ENCODE measurements at regions not wholly inside any gene's neighbourhood (a gene's known extent, or its start where the extent isn't known, plus 50 kb on each side); places are given as distances from the start of the nearest gene placed in this dataset.

DNA sequence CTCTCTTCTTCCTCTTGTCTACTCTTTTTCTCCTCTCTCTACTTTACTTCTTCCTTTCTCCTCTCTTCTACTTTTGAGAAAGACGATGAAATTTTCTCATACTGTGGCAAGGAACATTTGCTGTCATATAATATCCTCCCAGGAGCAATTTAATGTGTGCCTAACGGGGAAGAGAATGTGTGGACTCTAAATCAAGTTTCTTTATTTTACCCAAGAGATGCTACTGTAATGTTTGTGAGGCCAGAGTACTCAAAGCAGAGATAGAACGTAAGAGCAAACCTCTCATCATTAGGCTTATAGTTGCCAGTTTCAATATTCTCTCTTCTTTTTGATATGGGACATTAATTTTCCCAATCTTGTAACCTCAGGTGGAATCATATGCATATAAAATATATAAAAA, 801.4 kb downstream of the BCKDHB start:
- CTCF ChIA-PET, result interaction anchor here (1.1 kb wide), 1 partner anchor 31 kb away, joined by 3 read pairs; no protein-coding TSS in a partner anchor
- Histone ChIP-seq H3K4me3 (ENCODE audit: low read depth, low read length) (no peak overlapping the region), H3K27me3 (ENCODE audit: control insufficient read depth, insufficient read depth, low read length) (no peaks in the 10 kb centered on the region), H3K36me3 (ENCODE audit: control insufficient read depth, insufficient read depth, low read length) (no peaks in the 10 kb centered on the region)
- TF ChIP-seq, protein P1, sequence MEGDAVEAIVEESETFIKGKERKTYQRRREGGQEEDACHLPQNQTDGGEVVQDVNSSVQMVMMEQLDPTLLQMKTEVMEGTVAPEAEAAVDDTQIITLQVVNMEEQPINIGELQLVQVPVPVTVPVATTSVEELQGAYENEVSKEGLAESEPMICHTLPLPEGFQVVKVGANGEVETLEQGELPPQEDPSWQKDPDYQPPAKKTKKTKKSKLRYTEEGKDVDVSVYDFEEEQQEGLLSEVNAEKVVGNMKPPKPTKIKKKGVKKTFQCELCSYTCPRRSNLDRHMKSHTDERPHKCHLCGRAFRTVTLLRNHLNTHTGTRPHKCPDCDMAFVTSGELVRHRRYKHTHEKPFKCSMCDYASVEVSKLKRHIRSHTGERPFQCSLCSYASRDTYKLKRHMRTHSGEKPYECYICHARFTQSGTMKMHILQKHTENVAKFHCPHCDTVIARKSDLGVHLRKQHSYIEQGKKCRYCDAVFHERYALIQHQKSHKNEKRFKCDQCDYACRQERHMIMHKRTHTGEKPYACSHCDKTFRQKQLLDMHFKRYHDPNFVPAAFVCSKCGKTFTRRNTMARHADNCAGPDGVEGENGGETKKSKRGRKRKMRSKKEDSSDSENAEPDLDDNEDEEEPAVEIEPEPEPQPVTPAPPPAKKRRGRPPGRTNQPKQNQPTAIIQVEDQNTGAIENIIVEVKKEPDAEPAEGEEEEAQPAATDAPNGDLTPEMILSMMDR (IDR thresholded peaks at IDR 0.05; ENCODE audit: insufficient read depth, low read depth, low read length), result no peak
- DNase-seq (ENCODE audit: low read depth), result no peak
- POLR2A ChIA-PET, result no interaction called here

DNA sequence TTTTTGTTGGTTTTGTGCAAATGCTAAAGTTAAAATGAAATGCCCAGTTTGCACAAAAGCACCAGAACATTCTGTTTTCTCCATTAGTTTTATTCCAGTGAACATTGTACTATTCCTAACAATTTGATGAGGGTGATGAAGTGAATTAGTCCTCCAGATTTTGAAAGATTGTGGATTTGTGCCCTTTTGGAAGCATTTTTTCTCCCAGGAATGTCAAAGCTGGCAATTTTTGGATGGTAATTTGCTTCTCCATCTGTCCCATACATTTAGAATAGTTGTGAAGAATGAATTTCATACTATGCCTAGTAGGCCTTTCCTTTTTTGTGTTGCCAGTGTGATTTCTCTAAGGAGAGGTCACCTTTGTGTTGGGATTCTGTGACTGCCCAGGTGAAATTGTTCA, 797.2 kb downstream of the BCKDHB start:
- POLR2A ChIA-PET, result no interaction called here
- DNase-seq (ENCODE audit: low read depth), result no peak
- CTCF ChIA-PET, result interaction anchor here (1.0 kb wide), 1 partner anchor 16 kb away, joined by 3 read pairs; no protein-coding TSS in a partner anchor
- Histone ChIP-seq H3K4me3 (ENCODE audit: low read depth, low read length) (no peak overlapping the region), H3K36me3 (ENCODE audit: control insufficient read depth, insufficient read depth, low read length) (no peaks in the 10 kb centered on the region), H3K27me3 (ENCODE audit: control insufficient read depth, insufficient read depth, low read length) (no peaks in the 10 kb centered on the region)
- TF ChIP-seq, protein P1 (IDR thresholded peaks at IDR 0.05; ENCODE audit: insufficient read depth, low read depth, low read length), result no peak

DNA sequence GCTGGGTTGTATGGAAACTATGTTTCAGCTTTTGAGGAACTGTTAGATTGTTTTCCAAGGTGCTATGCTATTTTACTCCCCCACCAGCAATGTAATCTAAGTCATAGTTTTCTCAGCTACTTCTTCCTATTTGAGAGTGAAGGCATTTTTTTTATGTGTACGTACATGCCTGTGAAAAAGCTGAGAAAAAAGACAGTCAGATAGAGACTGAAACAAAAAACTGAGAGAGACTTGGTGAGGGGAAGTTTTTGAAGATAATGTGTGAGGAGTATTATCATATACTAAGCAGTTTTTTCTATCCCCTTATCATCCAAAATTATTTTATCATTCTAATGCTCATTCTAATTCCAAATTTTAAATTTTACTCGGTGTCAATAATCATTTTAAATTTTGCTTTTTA, 780.0 kb downstream of the BCKDHB start:
- DNase-seq (ENCODE audit: low read depth), result no peak
- H3K27me3 ChIP-seq (ENCODE audit: control insufficient read depth, insufficient read depth, low read length), result no peaks in the 10 kb centered on the region
- no peak overlapping the region for H3K4me3 ChIP-seq (ENCODE audit: low read depth, low read length)
- CTCF ChIA-PET, result interaction anchor here (0.6 kb wide), 1 partner anchor 18 kb away, joined by 3 read pairs; no protein-coding TSS in a partner anchor
- POLR2A ChIA-PET, result no interaction called here
- no peaks in the 10 kb centered on the region for H3K36me3 ChIP-seq (ENCODE audit: control insufficient read depth, insufficient read depth, low read length)
- TF ChIP-seq, protein P1 (IDR thresholded peaks at IDR 0.05; ENCODE audit: insufficient read depth, low read depth, low read length), result no peak

DNA sequence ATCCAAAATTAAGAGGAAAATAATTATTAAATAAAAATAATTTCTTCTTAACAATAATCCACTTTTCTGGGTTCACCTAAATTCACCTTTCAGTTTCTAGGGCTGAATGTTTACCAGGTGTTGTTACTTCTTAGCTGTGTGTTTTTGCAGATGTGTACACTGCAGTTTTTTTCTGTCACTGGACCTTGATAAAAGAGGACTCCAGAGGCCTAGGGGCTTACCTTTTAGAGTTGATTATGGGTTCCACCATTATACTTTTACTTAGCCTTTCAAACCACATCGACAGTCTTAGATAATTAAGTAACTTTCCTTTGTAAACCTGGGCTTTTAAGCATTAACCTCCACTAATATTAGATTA, 766.5 kb downstream of the BCKDHB start:
- Histone ChIP-seq H3K27me3 (ENCODE audit: control insufficient read depth, insufficient read depth, low read length) (no peaks in the 10 kb centered on the region), H3K4me3 (ENCODE audit: low read depth, low read length) (no peak overlapping the region), H3K36me3 (ENCODE audit: control insufficient read depth, insufficient read depth, low read length) (no peaks in the 10 kb centered on the region)
- DNase-seq (ENCODE audit: low read depth), result no peak
- POLR2A ChIA-PET, result no interaction called here
- TF ChIP-seq, protein P1 (IDR thresholded peaks at IDR 0.05; ENCODE audit: insufficient read depth, low read depth, low read length), result no peak
- CTCF ChIA-PET, result no interaction called here

DNA sequence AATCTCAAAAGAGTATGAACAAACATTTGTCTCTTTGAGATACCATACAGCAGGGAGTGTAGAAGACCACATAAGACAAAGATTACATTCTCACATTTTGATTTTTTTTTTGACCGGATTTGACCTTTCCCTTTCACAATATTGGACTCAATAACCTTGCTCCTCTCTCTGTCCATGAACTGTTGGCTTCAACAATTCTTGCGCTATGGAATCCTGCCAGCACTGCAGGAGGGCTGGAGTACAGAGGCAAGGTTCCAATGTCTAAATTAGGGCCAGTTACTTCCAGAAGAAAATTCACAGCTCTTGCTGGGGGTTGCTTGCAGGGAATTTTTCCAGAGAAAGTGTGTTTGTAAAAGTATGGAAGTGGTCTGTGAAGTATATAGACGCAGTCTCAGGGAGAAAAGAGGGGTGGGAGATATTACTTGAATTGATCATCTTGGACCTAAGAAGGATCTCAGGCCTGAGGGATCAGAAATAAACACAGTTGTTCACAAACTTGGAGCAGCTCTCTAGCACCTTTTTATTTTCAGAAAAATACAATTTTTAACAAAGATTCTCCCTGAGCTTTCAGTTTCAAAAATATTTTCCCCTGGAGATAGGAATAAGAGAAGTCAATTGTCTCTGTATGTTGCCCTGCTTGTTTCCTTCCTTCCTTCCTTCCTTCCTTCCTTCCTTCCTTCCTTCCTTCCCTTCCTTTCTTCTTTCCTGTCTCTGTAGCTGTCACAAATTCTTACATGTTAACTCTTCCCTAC, 765.9 kb downstream of the BCKDHB start:
- TF ChIP-seq, protein P1 (IDR thresholded peaks at IDR 0.05; ENCODE audit: insufficient read depth, low read depth, low read length), result no peak
- no peak for DNase-seq (ENCODE audit: low read depth)
- ChIA-PET CTCF (no interaction called here), POLR2A (no interaction called here)
- no peaks in the 10 kb centered on the region for H3K27me3 ChIP-seq (ENCODE audit: control insufficient read depth, insufficient read depth, low read length)
- no peak overlapping the region for H3K4me3 ChIP-seq (ENCODE audit: low read depth, low read length)
- H3K36me3 ChIP-seq (ENCODE audit: control insufficient read depth, insufficient read depth, low read length), result no peaks in the 10 kb centered on the region
